Activated T-cell treated with anti-CD3 and anti-CD28 coated beads, Interleukin-2, amount 50 U/mL, for 24 hours (primary cell): ENCODE measurements at regions not wholly inside any gene's neighbourhood (a gene's known extent, or its start where the extent isn't known, plus 50 kb on each side); places are given as distances from the start of the nearest gene placed in this dataset.
"Not testable (repeated sequence)": the region's sequence is repeated elsewhere in the genome, so short reads cannot be mapped to it uniquely, and the experiment has no call there.

ENCODE experiments used
- DNase-seq: peaks from one replicate; pipeline ENCODE4 v3.0.0-alpha.2; 2020
- H3K27ac Mint-ChIP-seq: 2 replicates; pipeline ENCODE4 v1.8.0; 2020; ENCODE audit warnings: mild to moderate bottlenecking, mixed read lengths
- H3K27me3 Mint-ChIP-seq: 2 replicates; pipeline ENCODE4 v1.8.0; 2020; ENCODE audit warnings: mixed read lengths
- H3K36me3 Mint-ChIP-seq: 2 replicates; pipeline ENCODE4 v1.8.0; 2020; ENCODE audit warnings: low read depth, mixed read lengths
- H3K4me1 Mint-ChIP-seq: 2 replicates; pipeline ENCODE4 v1.8.0; 2020; ENCODE audit warnings: low read depth, mixed read lengths
- H3K4me3 Mint-ChIP-seq: 2 replicates; pipeline ENCODE4 v1.8.0; 2020; ENCODE audit warnings: mild to moderate bottlenecking, moderate library complexity, mixed read lengths
- H3K9me3 Mint-ChIP-seq: 2 replicates; pipeline ENCODE4 v1.8.0; 2020; ENCODE audit warnings: mixed read lengths

DNA sequence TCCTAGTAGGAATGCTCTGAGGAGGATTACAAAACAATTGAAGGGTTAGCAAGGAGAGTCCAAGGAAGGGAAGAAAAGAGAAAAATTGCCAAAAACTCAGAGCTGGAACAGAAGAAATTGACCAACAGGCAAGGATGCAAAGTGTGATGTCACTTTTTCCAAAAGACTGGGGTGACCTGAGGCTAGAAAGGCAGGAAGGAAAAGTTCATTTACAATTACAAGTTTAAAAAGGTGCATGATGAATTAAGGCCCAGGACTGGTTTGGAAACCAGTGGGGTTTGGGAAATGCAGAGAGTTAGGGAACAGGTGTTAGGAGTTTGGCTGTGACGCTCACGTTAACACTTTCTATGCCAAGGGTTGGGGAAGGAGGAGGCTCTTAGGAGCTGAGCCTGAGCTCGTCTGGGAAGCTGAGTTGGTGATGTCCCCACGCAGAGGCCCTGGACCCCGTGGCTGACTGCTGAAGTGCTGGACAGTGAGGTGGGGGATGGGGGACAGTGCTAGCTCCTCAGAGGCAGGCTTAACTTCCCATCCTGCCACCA lies 92.6 kb upstream of the PODXL start:
- Mint-ChIP-seq H3K27ac (no peak overlapping the region), H3K4me1 (no peaks in the 10 kb centered on the region), H3K36me3 (no peaks in the 10 kb centered on the region), H3K4me3 (no peak overlapping the region), H3K27me3 (peaks cover 6% of the 10 kb centered on the region), H3K9me3 (no peaks in the 10 kb centered on the region)
- DNase-seq = no peak

DNA sequence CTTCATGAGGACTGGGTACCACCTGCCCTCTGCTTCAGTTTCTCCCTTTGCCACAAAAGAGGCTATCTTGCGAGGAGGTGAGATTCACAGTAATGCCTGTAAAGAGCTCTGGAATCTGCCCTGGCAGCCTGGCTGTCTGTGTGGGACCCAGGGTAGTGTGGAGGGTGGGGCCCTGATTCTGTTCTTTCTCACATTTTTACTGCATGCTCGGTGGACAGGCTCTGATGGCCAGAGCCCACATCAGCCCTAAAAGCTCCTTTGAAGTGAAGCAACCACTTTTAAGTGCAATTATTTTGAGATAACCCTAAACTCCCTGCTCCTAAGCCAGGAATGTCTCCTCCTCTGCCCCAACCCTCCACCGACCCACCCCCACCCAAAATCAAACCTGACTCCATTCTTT lies 92.1 kb upstream of the PODXL start:
- DNase-seq = no peak
- Mint-ChIP-seq H3K27ac (no peak overlapping the region), H3K36me3 (no peaks in the 10 kb centered on the region), H3K9me3 (no peaks in the 10 kb centered on the region), H3K4me3 (no peak overlapping the region), H3K27me3 (peaks cover 6% of the 10 kb centered on the region), H3K4me1 (no peaks in the 10 kb centered on the region)

DNA sequence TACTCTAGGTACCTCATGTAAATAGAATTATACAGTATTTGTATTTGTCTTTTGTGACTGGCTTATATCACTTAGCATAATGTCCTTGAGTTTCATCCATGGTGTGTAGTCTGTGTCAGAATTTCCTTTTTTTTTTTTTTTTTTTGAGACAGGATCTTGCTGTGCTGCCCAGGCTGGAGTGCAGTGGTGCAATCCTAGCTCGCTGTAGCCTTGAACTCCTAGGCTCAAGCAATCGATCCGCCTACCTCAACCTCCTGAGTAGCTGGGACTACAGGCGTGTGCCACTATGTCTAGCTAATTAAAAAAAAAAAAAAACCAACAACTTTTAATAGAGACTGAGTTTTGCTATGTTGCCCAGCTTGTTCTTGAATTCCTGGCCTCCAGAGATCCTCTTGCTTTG lies 89.8 kb upstream of the PODXL start:
- H3K9me3 Mint-ChIP-seq = no peaks in the 10 kb centered on the region
- no peak overlapping the region for H3K4me3 Mint-ChIP-seq
- no peaks in the 10 kb centered on the region for H3K4me1 Mint-ChIP-seq
- H3K36me3 Mint-ChIP-seq = no peaks in the 10 kb centered on the region
- DNase-seq = no peak
- H3K27ac Mint-ChIP-seq = no peak overlapping the region
- H3K27me3 Mint-ChIP-seq = peaks cover 14% of the 10 kb centered on the region

DNA sequence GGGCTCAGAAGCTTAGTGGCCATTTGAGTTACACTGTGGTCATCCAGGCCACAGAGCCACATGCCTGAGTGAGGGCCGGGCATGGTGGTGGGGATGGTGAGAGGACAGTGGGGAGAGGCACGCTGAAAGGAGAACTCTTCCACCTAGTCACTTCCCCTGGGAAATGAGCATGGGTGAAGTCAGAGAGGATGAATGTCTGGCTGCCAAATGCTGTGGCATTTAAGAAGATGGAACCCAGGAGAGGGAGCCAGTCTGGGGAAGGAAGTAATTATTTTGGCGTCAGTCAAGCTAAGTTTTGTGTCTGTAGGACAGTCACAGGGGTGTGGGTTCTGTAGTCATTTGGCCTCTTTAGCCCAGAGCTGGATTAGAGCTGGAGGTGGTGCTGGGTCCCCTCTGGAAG lies 86.0 kb upstream of the PODXL start:
- DNase-seq = no peak
- peaks cover 23% of the 10 kb centered on the region for H3K27me3 Mint-ChIP-seq
- H3K27ac Mint-ChIP-seq = no peak overlapping the region
- H3K4me3 Mint-ChIP-seq = no peak overlapping the region
- no peaks in the 10 kb centered on the region for H3K9me3 Mint-ChIP-seq
- H3K36me3 Mint-ChIP-seq = no peaks in the 10 kb centered on the region
- H3K4me1 Mint-ChIP-seq = no peaks in the 10 kb centered on the region

DNA sequence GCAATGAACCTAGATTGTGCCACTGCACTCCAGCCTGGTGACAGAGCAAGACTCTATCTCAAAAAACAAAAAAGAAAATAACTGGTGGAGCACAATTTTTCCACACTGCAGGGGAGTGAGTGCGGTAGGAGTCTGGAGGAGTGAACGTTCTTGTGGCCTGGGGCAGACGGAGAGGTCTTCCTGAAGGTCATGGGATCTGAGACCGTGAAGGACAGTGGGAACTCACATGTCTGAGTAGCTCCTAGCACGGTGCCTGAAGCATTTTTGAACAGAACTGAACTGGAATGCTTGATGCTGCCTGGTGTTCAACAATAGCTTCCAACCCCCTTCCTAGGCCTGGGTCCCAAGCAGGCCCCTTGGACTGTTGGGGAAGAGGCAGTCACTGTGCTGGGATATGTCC lies 84.3 kb upstream of the PODXL start:
- H3K27me3 Mint-ChIP-seq = peaks cover 23% of the 10 kb centered on the region
- no peak overlapping the region for H3K27ac Mint-ChIP-seq
- no peaks in the 10 kb centered on the region for H3K9me3 Mint-ChIP-seq
- H3K4me1 Mint-ChIP-seq = no peaks in the 10 kb centered on the region
- H3K36me3 Mint-ChIP-seq = no peaks in the 10 kb centered on the region
- DNase-seq = no peak
- H3K4me3 Mint-ChIP-seq = no peak overlapping the region

DNA sequence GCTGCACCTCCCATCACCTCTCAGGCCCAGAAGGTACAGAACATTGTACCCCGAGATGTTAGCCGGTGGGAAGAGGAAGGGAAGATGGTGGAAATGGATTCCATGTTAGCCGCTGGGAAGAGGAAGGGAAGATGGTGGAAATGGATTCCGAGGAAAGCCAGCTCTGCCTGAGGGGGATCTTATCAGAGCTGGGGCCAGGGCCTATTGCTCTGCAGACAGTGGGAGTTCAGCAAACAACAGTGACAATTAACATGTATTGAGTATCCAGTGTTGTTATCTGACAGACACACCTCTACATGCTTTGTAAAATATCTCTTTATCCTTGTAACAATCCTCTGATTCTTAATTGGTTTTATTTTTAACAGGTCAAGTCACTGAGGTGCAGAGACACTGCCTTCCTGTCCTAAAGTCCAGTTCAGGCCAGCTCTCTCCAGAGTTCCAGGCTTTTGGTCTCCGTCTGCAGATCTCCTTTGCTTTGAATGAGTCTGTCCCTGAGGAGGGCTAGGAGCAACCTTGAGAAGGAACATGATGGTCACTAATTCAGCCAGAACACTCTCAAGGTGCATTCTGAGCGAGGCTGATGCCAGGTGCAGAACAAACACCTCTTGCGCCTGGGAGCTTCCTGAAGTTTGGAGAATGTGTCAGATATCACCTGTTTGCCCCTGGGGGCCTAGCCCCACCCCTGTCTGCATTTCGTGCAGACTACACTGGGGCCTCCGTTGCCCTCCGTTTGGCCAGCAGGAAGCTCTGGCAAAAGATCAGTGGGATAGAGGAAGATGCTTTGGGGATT lies 82.4 kb upstream of the PODXL start:
- no peak overlapping the region for H3K4me3 Mint-ChIP-seq
- H3K27me3 Mint-ChIP-seq = peaks cover 23% of the 10 kb centered on the region
- H3K27ac Mint-ChIP-seq = no peak overlapping the region
- DNase-seq = no peak
- H3K36me3 Mint-ChIP-seq = no peaks in the 10 kb centered on the region
- no peaks in the 10 kb centered on the region for H3K4me1 Mint-ChIP-seq
- H3K9me3 Mint-ChIP-seq = no peaks in the 10 kb centered on the region

DNA sequence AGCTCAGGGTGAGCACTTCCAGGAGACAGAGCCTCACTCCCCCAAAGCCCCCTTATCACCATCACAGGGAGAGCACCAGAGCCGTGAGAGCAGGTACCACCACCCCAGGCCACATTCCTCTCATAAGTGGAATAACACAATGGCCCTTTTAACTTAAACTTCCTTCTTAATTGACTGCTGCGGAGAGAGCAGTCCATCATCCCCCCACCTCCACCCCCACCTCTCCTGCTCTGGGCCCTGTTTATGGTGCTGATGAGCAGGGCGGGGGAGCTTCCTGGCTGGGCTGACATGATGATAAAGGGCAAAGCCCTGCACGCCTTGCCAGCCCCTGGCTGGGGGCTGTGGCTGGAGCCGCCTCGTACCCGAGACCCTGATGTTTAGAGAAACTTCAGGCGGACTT lies 81.4 kb upstream of the PODXL start:
- no peaks in the 10 kb centered on the region for H3K36me3 Mint-ChIP-seq

DNA sequence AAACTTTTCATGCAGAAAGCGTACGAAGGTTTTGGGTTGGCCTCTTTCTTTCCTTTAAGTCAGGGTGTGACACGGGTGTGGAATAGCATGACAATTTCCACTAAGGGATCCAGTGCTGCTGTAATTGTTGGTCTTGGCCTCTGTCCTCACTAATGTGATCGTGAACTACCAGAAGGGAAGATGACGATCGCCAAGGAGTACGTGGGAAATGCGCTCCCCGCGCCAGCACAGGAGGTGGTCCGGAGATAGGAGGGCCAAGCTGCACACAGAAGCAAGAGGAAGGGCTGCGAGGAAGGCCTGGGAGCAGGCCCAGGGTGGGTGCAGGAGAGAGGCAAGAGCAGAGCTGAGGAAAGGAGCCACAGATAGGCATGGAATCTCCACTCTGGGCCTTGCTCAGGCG lies 79.7 kb upstream of the PODXL start:
- H3K27me3 Mint-ChIP-seq = peaks cover 12% of the 10 kb centered on the region
- H3K36me3 Mint-ChIP-seq = no peaks in the 10 kb centered on the region
- H3K4me3 Mint-ChIP-seq = no peak overlapping the region
- no peaks in the 10 kb centered on the region for H3K9me3 Mint-ChIP-seq
- H3K4me1 Mint-ChIP-seq = no peaks in the 10 kb centered on the region
- no peak for DNase-seq
- H3K27ac Mint-ChIP-seq = no peak overlapping the region

More for the DNA sequence above, 81.4 kb upstream of the PODXL start:
- Mint-ChIP-seq H3K27ac (no peak overlapping the region), H3K9me3 (no peaks in the 10 kb centered on the region), H3K4me1 (no peaks in the 10 kb centered on the region), H3K27me3 (peaks cover 20% of the 10 kb centered on the region), H3K4me3 (no peak overlapping the region)
- no peak for DNase-seq

DNA sequence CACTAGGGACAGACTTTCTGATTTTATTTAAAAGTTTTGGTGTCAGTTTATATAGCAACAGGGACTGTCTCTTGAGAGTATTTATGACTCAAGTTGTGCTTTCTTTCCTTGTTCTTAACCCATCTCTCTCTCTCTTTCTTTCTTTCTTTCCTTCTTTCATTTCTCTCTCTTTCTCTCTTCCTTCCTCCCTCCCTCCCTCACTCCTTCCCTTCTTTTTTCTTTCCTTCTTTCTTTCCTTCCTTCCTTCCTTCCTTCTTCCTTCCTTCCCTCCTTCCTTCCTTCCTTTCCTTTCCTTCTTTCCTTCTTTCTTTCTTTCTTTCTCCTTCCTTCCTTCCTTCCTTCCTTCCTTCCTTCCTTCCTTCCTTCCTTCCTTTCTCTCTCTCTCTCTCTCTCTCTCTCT lies 77.8 kb upstream of the PODXL start:
- peaks cover 12% of the 10 kb centered on the region for H3K27me3 Mint-ChIP-seq
- not testable (repeated sequence) for H3K4me3 Mint-ChIP-seq, H3K4me1 Mint-ChIP-seq, H3K36me3 Mint-ChIP-seq, H3K27ac Mint-ChIP-seq, DNase-seq, H3K9me3 Mint-ChIP-seq

DNA sequence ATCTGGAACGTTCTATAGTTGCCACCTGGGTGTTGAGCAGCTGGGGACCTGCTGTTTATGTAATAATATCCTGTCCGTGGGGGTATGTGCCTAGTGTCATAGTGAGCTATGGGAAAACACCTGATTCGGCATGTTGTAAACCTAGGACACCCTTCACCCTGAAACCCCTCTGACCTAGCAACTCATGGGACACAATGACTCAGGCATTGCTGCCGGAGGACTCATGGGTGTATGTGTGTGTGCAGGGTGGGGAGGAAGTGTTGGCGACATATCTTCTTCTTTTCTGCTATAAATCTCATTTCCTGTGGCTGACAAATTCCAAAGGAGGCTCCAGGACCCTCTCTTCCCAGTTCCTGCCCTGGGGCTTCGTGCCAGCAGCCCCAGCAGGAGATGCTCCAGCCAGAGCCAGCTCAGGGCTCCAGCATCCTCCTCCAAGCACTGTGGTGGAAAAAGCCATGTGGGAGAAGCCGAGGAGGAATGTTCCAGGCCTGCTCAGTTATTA lies 77.0 kb upstream of the PODXL start:
- Mint-ChIP-seq H3K36me3 (no peaks in the 10 kb centered on the region), H3K4me3 (no peak overlapping the region), H3K27me3 (peaks cover 11% of the 10 kb centered on the region), H3K9me3 (no peaks in the 10 kb centered on the region), H3K27ac (no peak overlapping the region), H3K4me1 (no peaks in the 10 kb centered on the region)
- no peak for DNase-seq

DNA sequence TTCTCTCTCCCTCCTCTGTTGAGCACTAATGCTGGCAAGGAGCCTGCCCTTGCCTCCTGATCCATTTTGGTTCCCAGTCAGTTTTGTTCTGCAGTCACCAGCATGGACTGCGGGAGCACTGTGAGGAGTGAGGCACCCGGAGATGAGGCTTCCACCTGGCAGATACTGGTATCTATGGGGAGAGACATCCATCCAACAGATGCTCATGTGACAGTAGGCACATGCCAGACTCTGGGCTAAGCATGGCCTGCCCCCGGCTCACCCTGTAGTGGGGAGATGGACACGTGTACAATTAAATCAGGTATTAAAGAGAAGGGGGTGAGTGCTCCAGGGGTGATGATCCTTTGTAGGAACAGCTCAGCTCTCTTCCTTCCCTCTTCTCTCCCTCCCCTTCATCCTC lies 74.0 kb upstream of the PODXL start:
- H3K27ac Mint-ChIP-seq = no peak overlapping the region

DNA sequence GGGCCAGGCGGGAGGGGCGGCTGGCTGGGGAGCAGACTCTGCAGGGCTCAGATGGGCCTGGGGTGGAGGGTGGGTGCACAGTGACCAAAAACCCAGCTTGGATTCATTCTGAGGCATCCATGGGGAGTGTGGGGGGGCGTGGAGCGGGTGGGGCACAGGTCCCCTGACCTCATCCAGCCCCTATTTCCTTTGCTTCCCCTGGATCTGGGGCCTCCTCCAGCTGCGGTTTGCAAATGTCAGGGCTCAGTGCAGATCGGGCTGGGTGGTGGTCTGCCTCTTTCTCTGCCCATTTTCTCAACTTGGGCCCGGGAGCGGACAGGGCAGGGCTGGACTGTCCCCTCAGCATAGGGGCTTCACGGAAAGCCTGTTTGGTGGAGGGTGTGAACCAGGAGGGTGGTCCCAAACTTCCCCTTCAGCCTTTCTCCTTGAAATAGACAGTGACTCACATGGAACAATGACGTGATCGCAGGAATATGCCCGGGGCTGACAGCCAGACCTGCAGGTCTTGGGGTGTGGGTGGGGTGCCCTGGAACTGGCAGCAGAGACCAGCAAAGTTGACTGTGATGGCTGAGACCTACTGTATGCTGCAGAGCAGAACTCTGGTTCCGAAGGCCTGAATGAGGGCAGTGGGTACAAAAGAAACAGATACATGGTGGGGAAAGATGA lies 72.9 kb upstream of the PODXL start:
- H3K9me3 Mint-ChIP-seq = no peaks in the 10 kb centered on the region
- H3K27ac Mint-ChIP-seq = no peak overlapping the region
- H3K36me3 Mint-ChIP-seq = no peaks in the 10 kb centered on the region
- DNase-seq = no peak
- no peak overlapping the region for H3K4me3 Mint-ChIP-seq
- peaks cover 18% of the 10 kb centered on the region for H3K27me3 Mint-ChIP-seq
- no peaks in the 10 kb centered on the region for H3K4me1 Mint-ChIP-seq

More for the DNA sequence above, 74.0 kb upstream of the PODXL start:
- Mint-ChIP-seq H3K9me3 (no peaks in the 10 kb centered on the region), H3K4me1 (no peaks in the 10 kb centered on the region), H3K27me3 (peaks cover 18% of the 10 kb centered on the region), H3K36me3 (no peaks in the 10 kb centered on the region), H3K4me3 (no peak overlapping the region)
- DNase-seq = no peak

DNA sequence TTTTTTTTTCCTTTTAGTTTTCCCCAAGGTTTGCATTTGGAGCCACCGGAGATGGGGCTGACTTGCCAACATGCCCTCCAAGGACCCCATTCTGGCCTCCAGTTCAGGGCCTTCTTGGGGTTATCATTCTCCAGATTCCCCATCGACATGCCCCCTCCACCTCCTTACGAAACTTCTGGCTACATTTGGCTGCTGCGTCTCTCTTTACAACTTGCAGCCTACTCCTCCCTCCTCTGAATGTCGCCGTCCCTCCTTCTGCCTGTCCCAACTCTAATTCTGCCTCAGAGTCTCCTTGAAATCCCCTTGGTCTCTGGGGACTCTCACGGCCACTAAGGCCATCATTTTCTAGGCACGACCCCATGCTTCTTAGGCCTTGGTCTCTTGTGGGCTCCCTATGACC lies 72.2 kb upstream of the PODXL start:
- no peak overlapping the region for H3K27ac Mint-ChIP-seq
- H3K9me3 Mint-ChIP-seq = no peaks in the 10 kb centered on the region
- H3K36me3 Mint-ChIP-seq = no peaks in the 10 kb centered on the region
- no peaks in the 10 kb centered on the region for H3K4me1 Mint-ChIP-seq
- H3K4me3 Mint-ChIP-seq = no peak overlapping the region
- H3K27me3 Mint-ChIP-seq = peaks cover 21% of the 10 kb centered on the region
- DNase-seq = no peak

DNA sequence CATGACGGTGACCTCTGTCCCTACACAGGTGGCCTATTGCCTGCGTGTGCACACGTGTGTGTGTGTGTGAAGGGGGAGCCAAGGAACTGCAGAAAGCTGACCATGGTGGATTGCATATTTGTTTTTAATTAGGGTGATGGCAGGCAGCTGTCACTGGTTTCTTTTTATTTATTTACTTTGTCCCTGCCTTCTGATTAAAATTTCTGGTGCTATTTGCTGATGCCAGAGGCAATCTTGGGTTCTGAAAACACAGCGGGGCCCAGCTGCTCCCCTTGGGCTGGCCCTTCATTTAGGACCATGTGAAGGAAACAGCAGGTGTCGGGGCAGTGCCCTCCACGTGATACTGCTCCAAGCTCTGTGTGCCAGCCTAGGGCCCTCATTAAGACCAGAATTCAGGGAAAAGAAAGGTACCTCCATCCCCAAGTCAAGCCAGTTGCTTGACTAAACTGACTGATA lies 71.3 kb upstream of the PODXL start:
- Mint-ChIP-seq H3K27me3 (peaks cover 26% of the 10 kb centered on the region), H3K27ac (no peak overlapping the region), H3K4me3 (no peak overlapping the region), H3K9me3 (no peaks in the 10 kb centered on the region), H3K36me3 (no peaks in the 10 kb centered on the region), H3K4me1 (no peaks in the 10 kb centered on the region)
- DNase-seq = no peak

DNA sequence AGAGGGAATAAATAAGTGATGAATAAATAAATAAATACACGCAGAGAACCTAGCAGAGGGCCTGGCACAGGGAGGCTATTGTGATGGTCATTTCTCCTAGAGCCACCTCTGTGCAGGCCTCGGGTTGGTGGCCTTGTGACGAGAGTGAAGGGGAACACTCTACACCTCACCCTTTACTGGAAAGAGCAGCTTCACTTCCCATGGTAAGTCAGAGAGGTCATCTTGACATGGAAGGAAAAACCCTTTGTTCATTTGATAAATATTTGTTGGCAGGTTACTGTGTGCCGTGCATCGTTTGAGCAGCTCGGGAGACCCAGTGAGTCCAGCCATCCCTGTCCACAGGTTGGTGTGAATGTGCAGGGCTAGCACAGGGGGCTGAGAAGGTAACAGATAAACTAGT lies 70.2 kb upstream of the PODXL start:
- Mint-ChIP-seq H3K4me1 (no peaks in the 10 kb centered on the region), H3K27ac (no peak overlapping the region), H3K36me3 (no peaks in the 10 kb centered on the region), H3K4me3 (no peak overlapping the region), H3K9me3 (no peaks in the 10 kb centered on the region), H3K27me3 (peaks cover 27% of the 10 kb centered on the region)
- DNase-seq = no peak
